NOMO-1 treated with dmso at 0.1 percent for 144 hours (cell line): ENCODE measurements at regions not wholly inside any gene's neighbourhood (a gene's known extent, or its start where the extent isn't known, plus 50 kb on each side); places are given as distances from the start of the nearest gene placed in this dataset.

Experiments used
- DNase-seq: peaks from one replicate; lab custom pipeline; 2025; ENCODE audit not compliant: unreplicated experiment; lab: John Stamatoyannopoulos, UW

- no peak for DNase-seq
Measured at GRCh38 chr9:20119566-20119965, 330.7 kb upstream of the SLC24A2 start.

- peak; percentile 8 for DNase-seq
Measured at GRCh38 chr9:20117986-20118385, 329.1 kb upstream of the SLC24A2 start.

GRCh38 chr9:20117482-20117881, 328.6 kb upstream of the SLC24A2 start:
- DNase-seq, result no peak

- DNase-seq, result no peak
Measured at GRCh38 chr9:20114974-20115373, 326.1 kb upstream of the SLC24A2 start.

- DNase-seq, result no peak
Measured at GRCh38 chr9:20112205-20112783, 323.5 kb upstream of the SLC24A2 start.

GRCh38 chr9:20111173-20111843, 322.5 kb upstream of the SLC24A2 start:
- DNase-seq, result no peak

- no peak for DNase-seq
Measured at GRCh38 chr9:20095430-20096092, 306.7 kb upstream of the SLC24A2 start.

GRCh38 chr9:20092561-20092960, 303.7 kb upstream of the SLC24A2 start:
- DNase-seq, result no peak

- no peak for DNase-seq
Measured at GRCh38 chr9:20087481-20087880, 298.6 kb upstream of the SLC24A2 start.

- no peak for DNase-seq
Measured at GRCh38 chr9:20085842-20086241, 297.0 kb upstream of the SLC24A2 start.

- DNase-seq, result no peak
Measured at GRCh38 chr9:20084125-20084524, 295.3 kb upstream of the SLC24A2 start.

- no peak for DNase-seq
Measured at GRCh38 chr9:20083390-20083789, 294.6 kb upstream of the SLC24A2 start.

GRCh38 chr9:20082831-20083230, 294.0 kb upstream of the SLC24A2 start:
- no peak for DNase-seq

- no peak for DNase-seq
Measured at GRCh38 chr9:20082406-20082805, 293.6 kb upstream of the SLC24A2 start.

- no peak for DNase-seq
Measured at GRCh38 chr9:20078246-20078645, 289.4 kb upstream of the SLC24A2 start.

- DNase-seq, result no peak
Measured at GRCh38 chr9:20074291-20074690, 285.5 kb upstream of the SLC24A2 start.

- DNase-seq, result no peak
Measured at GRCh38 chr9:20070336-20070735, 281.5 kb upstream of the SLC24A2 start.

- no peak for DNase-seq
Measured at GRCh38 chr9:20065796-20066700, 277.2 kb upstream of the SLC24A2 start.

GRCh38 chr9:20065046-20065445, 276.2 kb upstream of the SLC24A2 start:
- no peak for DNase-seq

- DNase-seq, result no peak
Measured at GRCh38 chr9:20054734-20055133, 265.9 kb upstream of the SLC24A2 start.

- DNase-seq, result peak; percentile 9
Measured at GRCh38 chr9:20048985-20049384, 260.1 kb upstream of the SLC24A2 start.
